Parathyroid adenoma (tissue), 2 donors: ENCODE measurements at regions not wholly inside any gene's neighbourhood (a gene's known extent, or its start where the extent isn't known, plus 50 kb on each side); places are given as distances from the start of the nearest gene placed in this dataset.
A peak's percentile ranks its signal among the peaks of the same experiment; 100 is the strongest.

ENCODE experiments used
- H2AFZ ChIP-seq: fragments of 300-600 bp; sonication (generic); one replicate; pipeline ENCODE4 v1.7.0; 2017; ENCODE audit warnings: antibody characterized with exemption, mild to moderate bottlenecking
- H3K27ac ChIP-seq: fragments of 300-600 bp; sonication (generic); one replicate; pipeline ENCODE4 v1.7.0; 2017
- H3K27me3 ChIP-seq: fragments of 300-600 bp; sonication (generic); one replicate; pipeline ENCODE4 v1.7.0; 2017; ENCODE audit warnings: low read length; ENCODE audit not compliant: control insufficient read depth, insufficient read depth
- H3K36me3 ChIP-seq: fragments of 300-600 bp; sonication (generic); one replicate; pipeline ENCODE4 v1.7.0; 2017; ENCODE audit warnings: low read length; ENCODE audit not compliant: control insufficient read depth, insufficient read depth
- H3K4me1 ChIP-seq: fragments of 300-600 bp; sonication (generic); one replicate; pipeline ENCODE4 v1.7.0; 2017; ENCODE audit warnings: control low read depth
- H3K4me2 ChIP-seq: fragments of 300-600 bp; sonication (generic); one replicate; pipeline ENCODE4 v1.7.0; 2017; ENCODE audit warnings: low read length
- H3K4me3 ChIP-seq: fragments of 300-600 bp; sonication (generic); one replicate; pipeline ENCODE4 v1.7.0; 2017; ENCODE audit warnings: low read depth, low read length
- H3K79me2 ChIP-seq: fragments of 300-600 bp; sonication (generic); one replicate; pipeline ENCODE4 v1.7.0; 2017; ENCODE audit warnings: control low read depth
- H3K9ac ChIP-seq: fragments of 300-600 bp; sonication (generic); one replicate; pipeline ENCODE4 v1.7.0; 2017; ENCODE audit warnings: mild to moderate bottlenecking
- H3K9me3 ChIP-seq: fragments of 300-600 bp; sonication (generic); one replicate; pipeline ENCODE4 v1.7.0; 2017; ENCODE audit warnings: low read length; ENCODE audit not compliant: control insufficient read depth
- CTCF ChIP-seq: fragments of 300-600 bp; sonication (generic); IDR thresholded peaks from one replicate; pipeline ENCODE4 v1.7.0; 2017; ENCODE audit warnings: antibody characterized with exemption, mild to moderate bottlenecking
- donor health status: primary hyperparathyroidism.

- Histone ChIP-seq H3K27me3 (no peaks in the 10 kb centered on the region), H3K4me2 (no peak overlapping the region), H3K4me3 (no peak overlapping the region), H2AFZ (no peak overlapping the region), H3K27ac (no peak overlapping the region), H3K9me3 (no peaks in the 10 kb centered on the region), H3K36me3 (no peaks in the 10 kb centered on the region), H3K4me1 (no peaks in the 10 kb centered on the region), H3K79me2 (no peaks in the 10 kb centered on the region), H3K9ac (no peak overlapping the region)
- no peak for TF ChIP-seq CTCF
These were observed 420.4 kb upstream of the SEMA6D start for GRCh38 chr15:47296881-47297280.

- TF ChIP-seq CTCF: no peak
- H3K9ac ChIP-seq: no peak overlapping the region
- H3K4me2 ChIP-seq: no peak overlapping the region
- H3K9me3 ChIP-seq: no peaks in the 10 kb centered on the region
- no peaks in the 10 kb centered on the region for H3K79me2 ChIP-seq
- H2AFZ ChIP-seq: no peak overlapping the region
- no peak overlapping the region for H3K4me3 ChIP-seq
- H3K27ac ChIP-seq: no peak overlapping the region
- H3K4me1 ChIP-seq: no peaks in the 10 kb centered on the region
- no peaks in the 10 kb centered on the region for H3K36me3 ChIP-seq
- H3K27me3 ChIP-seq: no peaks in the 10 kb centered on the region
These were observed 417.4 kb upstream of the SEMA6D start for GRCh38 chr15:47299846-47300434.

GRCh38 chr15:47300596-47300995, 416.7 kb upstream of the SEMA6D start:
- Histone ChIP-seq H3K36me3 (no peaks in the 10 kb centered on the region), H3K79me2 (no peaks in the 10 kb centered on the region), H3K4me1 (no peaks in the 10 kb centered on the region), H3K27me3 (no peaks in the 10 kb centered on the region), H3K9me3 (no peaks in the 10 kb centered on the region), H2AFZ (no peak overlapping the region), H3K27ac (no peak overlapping the region), H3K4me2 (no peak overlapping the region), H3K9ac (no peak overlapping the region), H3K4me3 (no peak overlapping the region)
- TF ChIP-seq CTCF: no peak

GRCh38 chr15:47301481-47301880, 415.8 kb upstream of the SEMA6D start:
- H3K9me3 ChIP-seq: no peaks in the 10 kb centered on the region
- no peaks in the 10 kb centered on the region for H3K4me1 ChIP-seq
- no peak for TF ChIP-seq CTCF
- no peaks in the 10 kb centered on the region for H3K79me2 ChIP-seq
- H3K4me3 ChIP-seq: no peak overlapping the region
- H3K36me3 ChIP-seq: no peaks in the 10 kb centered on the region
- no peak overlapping the region for H3K9ac ChIP-seq
- H3K4me2 ChIP-seq: no peak overlapping the region
- H3K27me3 ChIP-seq: no peaks in the 10 kb centered on the region
- no peak overlapping the region for H3K27ac ChIP-seq
- H2AFZ ChIP-seq: peak overlapping the region; percentile 42

- Histone ChIP-seq H3K4me1 (no peaks in the 10 kb centered on the region), H3K4me2 (no peak overlapping the region), H3K36me3 (no peaks in the 10 kb centered on the region), H3K9ac (no peak overlapping the region), H3K4me3 (no peak overlapping the region), H3K9me3 (no peaks in the 10 kb centered on the region), H2AFZ (no peak overlapping the region), H3K27ac (no peak overlapping the region), H3K79me2 (no peaks in the 10 kb centered on the region), H3K27me3 (no peaks in the 10 kb centered on the region)
- TF ChIP-seq CTCF: no peak
These were observed 412.6 kb upstream of the SEMA6D start for GRCh38 chr15:47304656-47305055.
